Neural progenitor cell (in vitro differentiated cells): ENCODE measurements at regions not wholly inside any gene's neighbourhood (a gene's known extent, or its start where the extent isn't known, plus 50 kb on each side); places are given as distances from the start of the nearest gene placed in this dataset.

Source experiments
- CTCF ChIP-seq: fragments of 200-600 bp; sonication (generic); IDR thresholded peaks from 2 replicates; pipeline ENCODE4 v1.5.1; 2017; ENCODE audit warnings: antibody characterized with exemption, mild to moderate bottlenecking
- EZH2 ChIP-seq: fragments of 200-600 bp; sonication (generic); IDR thresholded peaks from 2 replicates; pipeline ENCODE4 v1.6.1; 2017; ENCODE audit warnings: antibody characterized with exemption, mild to moderate bottlenecking, moderate library complexity
- EZH2phosphoT487 ChIP-seq: fragments of 200-600 bp; sonication (generic); IDR thresholded peaks from 2 replicates; pipeline ENCODE4 v1.6.1; 2017; ENCODE audit warnings: antibody characterized with exemption

GRCh38 chr5:25362799-25363198, 718.0 kb upstream of the CDH10 start:
- TF ChIP-seq CTCF (no peak), EZH2phosphoT487 (no peak), EZH2 (no peak)
